ENCODE measurements at regions not wholly inside any gene's neighbourhood (a gene's known extent, or its start where the extent isn't known, plus 50 kb on each side); places are given as distances from the start of the nearest gene placed in this dataset.

DNA sequence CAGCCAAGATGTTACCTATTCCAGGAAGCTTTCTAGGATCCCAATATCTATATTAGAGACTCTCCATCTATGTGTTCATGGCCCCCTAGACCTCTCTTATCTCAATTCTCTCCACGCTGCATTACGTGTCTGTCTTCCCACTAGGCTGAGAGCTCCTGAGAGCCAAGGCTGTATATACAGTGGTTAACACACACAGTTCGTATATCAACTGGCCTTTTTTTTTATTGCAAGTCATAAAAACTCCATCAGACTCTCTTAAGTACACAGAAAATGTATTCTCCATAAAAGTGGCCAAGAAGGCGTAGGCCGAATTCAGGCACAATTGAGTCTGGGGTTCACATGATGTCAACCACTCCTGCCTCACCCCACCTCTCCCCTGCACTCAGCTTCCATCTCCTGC lies 115.9 kb downstream of the TRIM29 start:
- no peak for DNase-seq (ENCODE audit: low read depth, low spot score)
- ChIA-PET CTCF (no interaction called here), POLR2A (no interaction called here)
- TF ChIP-seq, protein P1, sequence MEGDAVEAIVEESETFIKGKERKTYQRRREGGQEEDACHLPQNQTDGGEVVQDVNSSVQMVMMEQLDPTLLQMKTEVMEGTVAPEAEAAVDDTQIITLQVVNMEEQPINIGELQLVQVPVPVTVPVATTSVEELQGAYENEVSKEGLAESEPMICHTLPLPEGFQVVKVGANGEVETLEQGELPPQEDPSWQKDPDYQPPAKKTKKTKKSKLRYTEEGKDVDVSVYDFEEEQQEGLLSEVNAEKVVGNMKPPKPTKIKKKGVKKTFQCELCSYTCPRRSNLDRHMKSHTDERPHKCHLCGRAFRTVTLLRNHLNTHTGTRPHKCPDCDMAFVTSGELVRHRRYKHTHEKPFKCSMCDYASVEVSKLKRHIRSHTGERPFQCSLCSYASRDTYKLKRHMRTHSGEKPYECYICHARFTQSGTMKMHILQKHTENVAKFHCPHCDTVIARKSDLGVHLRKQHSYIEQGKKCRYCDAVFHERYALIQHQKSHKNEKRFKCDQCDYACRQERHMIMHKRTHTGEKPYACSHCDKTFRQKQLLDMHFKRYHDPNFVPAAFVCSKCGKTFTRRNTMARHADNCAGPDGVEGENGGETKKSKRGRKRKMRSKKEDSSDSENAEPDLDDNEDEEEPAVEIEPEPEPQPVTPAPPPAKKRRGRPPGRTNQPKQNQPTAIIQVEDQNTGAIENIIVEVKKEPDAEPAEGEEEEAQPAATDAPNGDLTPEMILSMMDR (IDR thresholded peaks at IDR 0.05; ENCODE audit: insufficient read depth, low read length, missing control alignments), result no peak
- no peak overlapping the region for H3K4me3 ChIP-seq (ENCODE audit: low read depth, low read length)

DNA sequence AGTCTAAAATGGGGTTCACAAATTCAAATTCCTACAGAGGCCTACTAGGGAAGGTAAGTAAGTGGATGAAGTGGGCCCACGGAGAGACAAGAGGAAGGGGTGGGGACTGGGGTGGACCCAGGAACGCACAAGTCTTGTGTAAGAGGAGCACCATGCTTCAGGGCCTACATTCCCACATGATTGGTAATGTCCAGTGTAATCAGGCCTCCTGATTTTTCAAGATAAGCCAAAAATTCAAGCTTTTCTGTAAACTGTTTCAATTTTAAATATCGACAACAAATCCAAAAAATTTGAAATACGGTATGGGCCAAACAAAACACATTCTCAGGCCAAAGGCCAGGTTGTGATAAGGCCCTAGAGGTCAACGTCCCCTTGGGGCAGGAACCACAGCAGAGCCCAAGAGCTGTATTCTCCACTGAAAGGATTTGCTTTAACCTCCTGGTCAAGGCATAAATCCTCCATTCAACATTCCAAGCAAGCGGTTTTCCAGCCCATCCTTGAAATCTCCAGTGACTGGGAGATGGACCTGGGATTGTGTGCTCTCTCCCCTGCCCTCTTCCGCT lies 116.4 kb downstream of the TRIM29 start:
- TF ChIP-seq, protein P1 (IDR thresholded peaks at IDR 0.05; ENCODE audit: insufficient read depth, low read length, missing control alignments), result no peak
- H3K4me3 ChIP-seq (ENCODE audit: low read depth, low read length), result no peak overlapping the region
- no peak for DNase-seq (ENCODE audit: low read depth, low spot score)
- CTCF ChIA-PET, result no interaction called here
- POLR2A ChIA-PET, result no interaction called here

DNA sequence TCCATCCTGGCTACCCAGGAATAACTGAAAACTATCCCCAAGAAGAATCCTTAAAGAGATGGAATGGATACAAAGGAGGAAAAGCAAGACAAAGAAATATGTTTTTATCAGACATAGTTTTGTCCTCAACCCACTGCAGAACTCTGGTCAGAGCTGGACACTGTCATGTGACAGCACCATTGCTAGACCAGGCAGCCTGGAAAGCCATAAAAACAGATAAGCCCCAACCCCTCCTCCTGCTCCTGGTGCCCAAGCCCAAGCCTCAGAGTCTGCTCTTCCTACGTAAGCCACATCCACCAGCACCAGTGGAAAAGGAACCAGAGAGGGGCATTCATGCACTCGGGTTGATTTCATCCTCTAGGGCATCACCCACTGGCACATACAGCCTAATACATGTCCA lies 116.9 kb downstream of the TRIM29 start:
- no peak for DNase-seq (ENCODE audit: low read depth, low spot score)
- CTCF ChIA-PET, result no interaction called here
- H3K4me3 ChIP-seq (ENCODE audit: low read depth, low read length), result no peak overlapping the region
- TF ChIP-seq, protein P1 (IDR thresholded peaks at IDR 0.05; ENCODE audit: insufficient read depth, low read length, missing control alignments), result no peak
- POLR2A ChIA-PET, result no interaction called here

DNA sequence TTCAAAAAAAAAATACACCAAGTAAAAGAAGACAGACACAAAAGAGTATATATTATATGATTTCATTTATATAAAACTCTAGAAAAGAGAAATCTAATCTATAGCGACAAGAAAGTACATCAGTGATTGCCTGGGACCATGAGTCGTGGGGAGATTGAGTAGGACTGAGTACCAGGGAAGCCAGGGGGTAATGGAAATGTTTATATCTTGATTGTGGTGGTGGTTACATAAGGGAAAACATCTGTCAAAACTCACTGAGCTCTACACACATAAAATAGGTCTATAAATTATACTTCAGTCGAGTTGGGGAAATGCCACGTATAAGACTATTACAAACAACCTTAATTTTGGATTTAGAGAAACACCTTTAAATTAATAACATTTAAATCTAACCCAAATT lies 117.4 kb downstream of the TRIM29 start:
- TF ChIP-seq, protein P1 (IDR thresholded peaks at IDR 0.05; ENCODE audit: insufficient read depth, low read length, missing control alignments), result no peak
- CTCF ChIA-PET, result no interaction called here
- DNase-seq (ENCODE audit: low read depth, low spot score), result no peak
- H3K4me3 ChIP-seq (ENCODE audit: low read depth, low read length), result no peak overlapping the region
- POLR2A ChIA-PET, result no interaction called here

DNA sequence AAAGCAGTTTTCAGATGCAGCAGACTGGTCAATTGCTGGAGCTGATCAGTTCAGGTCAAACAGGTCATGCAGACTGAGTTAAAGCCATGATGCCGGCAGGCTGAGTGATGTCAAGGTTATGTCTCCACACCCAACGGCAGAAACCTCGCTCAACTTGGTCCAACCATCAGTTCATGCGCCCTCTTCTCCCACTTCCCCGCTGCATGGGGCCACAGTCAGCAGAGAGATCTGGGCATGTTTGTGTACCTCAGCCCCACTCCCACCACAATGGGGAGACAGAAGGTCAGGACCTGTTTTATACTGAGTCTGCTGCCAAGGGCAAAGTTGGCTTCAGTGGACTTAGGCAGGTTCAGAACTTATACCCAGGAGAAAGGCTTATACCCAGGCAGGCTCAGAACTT lies 118.7 kb downstream of the TRIM29 start:
- ChIA-PET POLR2A (no interaction called here), CTCF (interaction anchor here (0.6 to 2.2 kb wide), 2 partner anchors 11 to 89 kb away, joined by 3 to 10 read pairs; no protein-coding TSS in a partner anchor)
- no peak for DNase-seq (ENCODE audit: low read depth, low spot score)
- TF ChIP-seq, protein P1 (IDR thresholded peaks at IDR 0.05; ENCODE audit: insufficient read depth, low read length, missing control alignments), result no peak
- no peak overlapping the region for H3K4me3 ChIP-seq (ENCODE audit: low read depth, low read length)

DNA sequence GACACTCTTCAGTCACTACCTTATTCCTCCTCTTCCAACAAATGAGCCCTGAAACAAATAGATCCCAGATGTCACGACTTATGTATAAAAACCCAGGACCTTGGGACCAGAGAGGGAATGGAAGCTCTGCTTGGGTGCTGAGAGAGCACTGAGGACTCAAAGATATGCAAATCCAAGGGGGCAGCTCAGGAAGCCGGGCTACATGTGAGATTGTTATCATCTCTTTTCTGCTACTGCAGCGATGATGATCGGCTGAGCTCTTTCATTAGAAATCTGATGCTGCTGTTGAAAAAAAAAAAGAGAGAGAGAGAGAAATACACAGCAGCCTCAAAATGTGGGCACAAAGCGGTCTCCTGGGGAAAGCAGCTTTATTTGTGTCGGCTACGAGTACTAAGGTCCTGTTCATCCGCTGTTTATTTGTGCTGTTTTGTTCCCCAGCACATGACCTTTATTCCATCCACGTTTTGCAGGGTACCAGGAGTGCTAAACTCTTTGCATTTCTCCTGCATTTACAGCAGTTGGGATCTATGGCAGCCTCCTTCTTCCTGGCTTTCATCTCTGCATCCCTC lies 120.2 kb downstream of the TRIM29 start:
- no peak overlapping the region for H3K4me3 ChIP-seq (ENCODE audit: low read depth, low read length)
- POLR2A ChIA-PET, result no interaction called here
- no peak for DNase-seq (ENCODE audit: low read depth, low spot score)
- TF ChIP-seq, protein P1 (IDR thresholded peaks at IDR 0.05; ENCODE audit: insufficient read depth, low read length, missing control alignments), result no peak
- CTCF ChIA-PET, result interaction anchor here (1.1 to 2.2 kb wide), 2 partner anchors 10 to 91 kb away, joined by 3 to 10 read pairs; no protein-coding TSS in a partner anchor
